ENCODE measurements at regions not wholly inside any gene's neighbourhood (a gene's known extent, or its start where the extent isn't known, plus 50 kb on each side); places are given as distances from the start of the nearest gene placed in this dataset.

- Histone ChIP-seq H3K9me3 (no peaks in the 10 kb centered on the region), H3K4me1 (ENCODE audit: insufficient read depth) (no peaks in the 10 kb centered on the region), H3K27ac (no peak overlapping the region), H3K36me3 (no peaks in the 10 kb centered on the region), H3K4me3 (no peak overlapping the region), H3K27me3 (no peaks in the 10 kb centered on the region)
- 29 to 38% (median 33%) methylated on average over 1 of the region's 1 CpG for WGBS, 3 donors
- DNase-seq = no peak
- TF ChIP-seq POLR2A (IDR thresholded peaks at IDR 0.05) (no peak), EP300 (IDR thresholded peaks at IDR 0.05) (no peak)
- TF ChIP-seq, protein P1, sequence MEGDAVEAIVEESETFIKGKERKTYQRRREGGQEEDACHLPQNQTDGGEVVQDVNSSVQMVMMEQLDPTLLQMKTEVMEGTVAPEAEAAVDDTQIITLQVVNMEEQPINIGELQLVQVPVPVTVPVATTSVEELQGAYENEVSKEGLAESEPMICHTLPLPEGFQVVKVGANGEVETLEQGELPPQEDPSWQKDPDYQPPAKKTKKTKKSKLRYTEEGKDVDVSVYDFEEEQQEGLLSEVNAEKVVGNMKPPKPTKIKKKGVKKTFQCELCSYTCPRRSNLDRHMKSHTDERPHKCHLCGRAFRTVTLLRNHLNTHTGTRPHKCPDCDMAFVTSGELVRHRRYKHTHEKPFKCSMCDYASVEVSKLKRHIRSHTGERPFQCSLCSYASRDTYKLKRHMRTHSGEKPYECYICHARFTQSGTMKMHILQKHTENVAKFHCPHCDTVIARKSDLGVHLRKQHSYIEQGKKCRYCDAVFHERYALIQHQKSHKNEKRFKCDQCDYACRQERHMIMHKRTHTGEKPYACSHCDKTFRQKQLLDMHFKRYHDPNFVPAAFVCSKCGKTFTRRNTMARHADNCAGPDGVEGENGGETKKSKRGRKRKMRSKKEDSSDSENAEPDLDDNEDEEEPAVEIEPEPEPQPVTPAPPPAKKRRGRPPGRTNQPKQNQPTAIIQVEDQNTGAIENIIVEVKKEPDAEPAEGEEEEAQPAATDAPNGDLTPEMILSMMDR (IDR thresholded peaks at IDR 0.05) = no peak
- intact Hi-C loops (cut with DNase I) = no loop called here
These were observed 137.6 kb upstream of the RNPC3 start for GRCh38 chr1:103387898-103388297.

DNA sequence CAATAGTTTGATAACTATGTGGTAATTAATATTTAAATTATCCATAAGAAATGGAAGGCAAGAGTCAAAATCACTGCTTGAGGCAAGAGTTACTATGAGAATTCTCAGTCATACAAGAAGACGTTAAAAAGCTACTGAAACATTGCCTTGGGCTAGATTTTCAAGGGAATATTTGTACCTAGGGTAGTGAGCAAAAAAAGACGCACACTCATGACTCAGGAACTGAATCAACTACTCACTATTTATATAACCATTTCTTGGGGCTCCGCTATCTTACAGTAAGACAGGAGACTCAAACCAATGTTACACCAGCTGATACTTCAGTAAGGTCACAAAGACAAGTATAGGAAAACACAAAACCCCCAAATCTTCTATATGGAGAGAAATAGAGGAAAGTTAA is 151.5 kb upstream of the RNPC3 start:
- Histone ChIP-seq H3K4me3 (no peak overlapping the region), H3K36me3 (no peaks in the 10 kb centered on the region), H3K4me1 (ENCODE audit: insufficient read depth) (no peaks in the 10 kb centered on the region), H3K27me3 (no peaks in the 10 kb centered on the region), H3K9me3 (no peaks in the 10 kb centered on the region), H3K27ac (no peak overlapping the region)
- intact Hi-C loops (cut with DNase I) = no loop called here
- no peak for DNase-seq
- WGBS, 3 donors = 89 to 92% (median 89%) methylated on average over 3 of the region's 3 CpGs
- TF ChIP-seq EP300 (IDR thresholded peaks at IDR 0.05) (no peak), POLR2A (IDR thresholded peaks at IDR 0.05) (no peak)
- TF ChIP-seq, protein P1 (IDR thresholded peaks at IDR 0.05) = no peak

DNA sequence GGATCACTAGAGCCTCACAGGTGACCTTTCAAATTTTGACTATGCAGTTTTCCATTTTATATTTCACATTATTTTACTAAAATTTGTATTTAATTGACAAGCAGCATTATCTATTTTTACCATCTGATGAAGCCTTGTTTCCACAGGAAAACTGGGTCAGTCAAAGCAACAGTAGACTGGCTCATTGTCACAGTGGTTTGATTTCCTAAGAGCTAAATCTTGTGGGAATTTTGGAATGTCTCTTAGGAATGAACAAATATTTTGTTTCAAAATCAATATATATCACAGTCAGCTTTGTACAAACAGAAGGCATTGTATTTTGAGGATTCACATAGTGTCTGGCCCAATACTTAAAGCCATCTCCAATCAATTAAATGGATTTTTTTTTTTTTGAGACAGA is 152.6 kb upstream of the RNPC3 start:
- no peaks in the 10 kb centered on the region for H3K4me1 ChIP-seq (ENCODE audit: insufficient read depth)
- TF ChIP-seq POLR2A (IDR thresholded peaks at IDR 0.05) (no peak), EP300 (IDR thresholded peaks at IDR 0.05) (no peak)
- TF ChIP-seq, protein P1 (IDR thresholded peaks at IDR 0.05) = no peak
- no peaks in the 10 kb centered on the region for H3K27me3 ChIP-seq
- intact Hi-C loops (cut with DNase I) = no loop called here
- H3K4me3 ChIP-seq = no peak overlapping the region
- no peak overlapping the region for H3K27ac ChIP-seq
- no peaks in the 10 kb centered on the region for H3K36me3 ChIP-seq
- DNase-seq = no peak
- H3K9me3 ChIP-seq = no peaks in the 10 kb centered on the region

DNA sequence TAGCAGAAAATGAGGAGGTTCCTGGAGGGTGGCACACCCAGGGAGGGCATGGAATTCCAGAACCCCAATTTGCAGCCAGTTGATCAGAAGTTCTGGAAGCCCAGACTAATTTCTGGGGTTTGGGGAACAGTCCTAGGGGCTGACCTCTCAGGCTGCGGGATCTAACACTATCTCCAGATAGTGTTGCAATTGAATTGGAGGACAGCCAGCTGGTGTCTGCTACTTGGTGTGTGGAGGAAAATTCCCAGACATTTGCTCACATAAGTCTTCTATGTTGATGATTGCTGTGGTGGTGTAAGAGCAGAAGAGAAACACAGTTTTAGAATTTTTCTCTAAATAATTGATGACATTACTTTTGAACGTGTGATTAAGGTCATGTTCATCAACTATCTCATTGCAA is 154.3 kb upstream of the RNPC3 start:
- DNase-seq = no peak

More for the DNA sequence above, 154.3 kb upstream of the RNPC3 start:
- 52 to 63% (median 56%) methylated on average over 2 of the region's 2 CpGs for WGBS, 3 donors
- Histone ChIP-seq H3K27ac (no peak overlapping the region), H3K4me1 (ENCODE audit: insufficient read depth) (no peaks in the 10 kb centered on the region), H3K36me3 (no peaks in the 10 kb centered on the region), H3K4me3 (no peak overlapping the region), H3K27me3 (no peaks in the 10 kb centered on the region), H3K9me3 (no peaks in the 10 kb centered on the region)
- no peak for TF ChIP-seq POLR2A (IDR thresholded peaks at IDR 0.05)
- TF ChIP-seq, protein P1 (IDR thresholded peaks at IDR 0.05) = no peak
- TF ChIP-seq EP300 (IDR thresholded peaks at IDR 0.05) = no peak
- intact Hi-C loops (cut with DNase I) = no loop called here
